Osteoblast (primary cell): ENCODE measurements at regions not wholly inside any gene's neighbourhood (a gene's known extent, or its start where the extent isn't known, plus 50 kb on each side); places are given as distances from the start of the nearest gene placed in this dataset.

Experiments used
- DNase-seq: peaks from one replicate; pipeline ENCODE4 v3.0.0; 2011; ENCODE audit warnings: low spot score, mixed read lengths; ENCODE audit not compliant: insufficient read length; ENCODE audit errors: missing footprints
- H2AFZ ChIP-seq: 2 replicates; pipeline ENCODE4 v1.6.0; 2011; ENCODE audit warnings: mild to moderate bottlenecking, low read length
- H3K27ac ChIP-seq: 2 replicates; pipeline ENCODE4 v1.5.1; 2011; ENCODE audit warnings: mild to moderate bottlenecking, low read depth, low read length, moderate library complexity
- H3K27me3 ChIP-seq: 2 replicates; pipeline ENCODE4 v1.6.0; 2012; ENCODE audit warnings: mild to moderate bottlenecking, control low read depth, inconsistent platforms, low read length, moderate library complexity; ENCODE audit not compliant: insufficient read depth
- H3K36me3 ChIP-seq: 2 replicates; pipeline ENCODE4 v1.5.1; 2011; ENCODE audit warnings: mild to moderate bottlenecking, low read length, control low read depth, moderate library complexity; ENCODE audit not compliant: insufficient read depth
- H3K4me1 ChIP-seq: 2 replicates; pipeline ENCODE4 v1.5.1; 2011; ENCODE audit warnings: mild to moderate bottlenecking, low read length, control low read depth, moderate library complexity; ENCODE audit not compliant: insufficient read depth
- H3K4me2 ChIP-seq: 2 replicates; pipeline ENCODE4 v1.6.0; 2011; ENCODE audit warnings: mild to moderate bottlenecking, low read length; ENCODE audit not compliant: insufficient read depth
- H3K4me3 ChIP-seq: fragments of 200-600 bp; sonication (generic); 3 replicates; pipeline ENCODE4 v1.5.1; 2012; ENCODE audit warnings: mild to moderate bottlenecking, low read length, inconsistent platforms; ENCODE audit not compliant: insufficient read depth
- H3K79me2 ChIP-seq: 2 replicates; pipeline ENCODE4 v1.6.0; 2012; ENCODE audit warnings: mild to moderate bottlenecking, low read length, control low read depth, inconsistent platforms; ENCODE audit not compliant: insufficient read depth
- H3K9me3 ChIP-seq: 2 replicates; pipeline ENCODE4 v1.5.1; 2011; ENCODE audit warnings: low read depth, low read length, control low read depth
- H4K20me1 ChIP-seq: 2 replicates; pipeline ENCODE4 v1.6.0; 2012; ENCODE audit warnings: mild to moderate bottlenecking, low read length, control low read depth; ENCODE audit not compliant: insufficient read depth
- TF ChIP-seq, protein P1 (sequence below): IDR thresholded peaks from 2 replicates; pipeline ENCODE4 v1.5.1; 2011; ENCODE audit warnings: mild to moderate bottlenecking, low read depth, low read length, moderate library complexity; ENCODE audit errors: extremely low read depth

DNA sequence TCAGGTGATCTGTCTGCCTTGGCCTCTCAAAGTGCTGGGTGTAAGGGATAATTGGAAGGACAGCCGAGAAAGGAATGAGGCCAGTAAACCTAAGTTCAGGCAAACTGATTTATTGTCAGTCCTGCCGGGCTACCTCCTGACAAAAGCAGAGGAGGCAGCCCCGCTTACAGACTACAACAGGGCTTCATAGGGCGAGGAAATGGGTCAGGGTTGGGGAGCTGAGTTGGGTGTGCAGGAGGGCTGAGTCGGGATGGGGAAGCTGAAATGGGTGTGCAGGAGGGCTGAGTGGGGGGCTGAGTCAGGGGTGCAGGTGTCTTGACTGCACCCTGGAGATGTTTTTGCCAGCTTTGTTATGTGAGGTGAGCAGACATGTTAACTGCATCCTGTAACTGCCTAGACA lies 210.2 kb downstream of the SLITRK6 start:
- no peak overlapping the region for H3K4me3 ChIP-seq
- TF ChIP-seq, protein P1, sequence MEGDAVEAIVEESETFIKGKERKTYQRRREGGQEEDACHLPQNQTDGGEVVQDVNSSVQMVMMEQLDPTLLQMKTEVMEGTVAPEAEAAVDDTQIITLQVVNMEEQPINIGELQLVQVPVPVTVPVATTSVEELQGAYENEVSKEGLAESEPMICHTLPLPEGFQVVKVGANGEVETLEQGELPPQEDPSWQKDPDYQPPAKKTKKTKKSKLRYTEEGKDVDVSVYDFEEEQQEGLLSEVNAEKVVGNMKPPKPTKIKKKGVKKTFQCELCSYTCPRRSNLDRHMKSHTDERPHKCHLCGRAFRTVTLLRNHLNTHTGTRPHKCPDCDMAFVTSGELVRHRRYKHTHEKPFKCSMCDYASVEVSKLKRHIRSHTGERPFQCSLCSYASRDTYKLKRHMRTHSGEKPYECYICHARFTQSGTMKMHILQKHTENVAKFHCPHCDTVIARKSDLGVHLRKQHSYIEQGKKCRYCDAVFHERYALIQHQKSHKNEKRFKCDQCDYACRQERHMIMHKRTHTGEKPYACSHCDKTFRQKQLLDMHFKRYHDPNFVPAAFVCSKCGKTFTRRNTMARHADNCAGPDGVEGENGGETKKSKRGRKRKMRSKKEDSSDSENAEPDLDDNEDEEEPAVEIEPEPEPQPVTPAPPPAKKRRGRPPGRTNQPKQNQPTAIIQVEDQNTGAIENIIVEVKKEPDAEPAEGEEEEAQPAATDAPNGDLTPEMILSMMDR = no peak
- no peak overlapping the region for H2AFZ ChIP-seq
- no peaks in the 10 kb centered on the region for H4K20me1 ChIP-seq
- no peaks in the 10 kb centered on the region for H3K36me3 ChIP-seq
- H3K4me2 ChIP-seq = no peak overlapping the region
- no peak for DNase-seq
- H3K79me2 ChIP-seq = no peaks in the 10 kb centered on the region
- H3K27me3 ChIP-seq = no peaks in the 10 kb centered on the region
- peaks cover 3% of the 10 kb centered on the region for H3K9me3 ChIP-seq
- no peaks in the 10 kb centered on the region for H3K4me1 ChIP-seq
- H3K27ac ChIP-seq = no peak overlapping the region

DNA sequence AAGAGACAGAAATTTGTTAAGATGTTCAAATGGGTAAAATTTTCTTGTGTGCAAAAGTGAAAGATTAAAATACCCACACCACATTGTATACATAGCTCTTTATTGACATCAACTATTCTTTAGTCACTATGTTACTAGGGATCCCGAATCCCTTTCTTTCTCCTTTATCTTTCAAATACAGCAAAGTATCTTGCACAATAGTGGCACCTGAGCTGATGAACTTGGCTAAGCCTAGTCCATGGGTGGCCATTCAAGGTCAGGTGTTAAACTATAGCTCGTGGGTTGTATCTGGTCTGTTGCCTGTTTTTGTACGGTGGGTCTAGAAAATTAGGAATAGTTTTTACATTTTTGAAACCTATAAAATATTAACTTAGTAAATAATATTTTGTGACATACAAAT lies 210.9 kb downstream of the SLITRK6 start:
- Histone ChIP-seq H3K4me1 (no peaks in the 10 kb centered on the region), H3K36me3 (no peaks in the 10 kb centered on the region), H3K4me3 (no peak overlapping the region), H3K9me3 (peaks cover 3% of the 10 kb centered on the region), H2AFZ (no peak overlapping the region), H3K27ac (no peak overlapping the region), H3K4me2 (no peak overlapping the region), H3K27me3 (no peaks in the 10 kb centered on the region), H3K79me2 (no peaks in the 10 kb centered on the region), H4K20me1 (no peaks in the 10 kb centered on the region)
- TF ChIP-seq, protein P1 = no peak
- no peak for DNase-seq

DNA sequence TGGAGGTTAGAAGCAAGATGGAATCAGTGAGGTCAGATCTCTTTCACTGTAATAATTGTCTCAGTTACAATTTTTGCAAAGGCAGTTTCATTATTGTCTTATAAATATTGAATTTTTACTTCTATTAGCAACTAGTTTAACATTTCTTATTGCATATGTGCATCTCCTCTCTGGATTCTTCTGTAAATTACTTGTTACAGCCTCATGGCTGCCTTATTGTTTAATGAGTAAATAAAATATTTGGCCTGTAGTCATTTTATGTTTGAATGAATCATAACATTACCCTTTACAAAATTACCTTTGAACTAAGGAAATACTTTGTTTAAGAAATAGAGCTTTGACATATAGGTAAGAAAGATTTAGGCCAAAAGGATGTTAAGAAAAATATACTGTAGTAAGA lies 212.4 kb downstream of the SLITRK6 start:
- Histone ChIP-seq H3K9me3 (peaks cover 3% of the 10 kb centered on the region), H2AFZ (no peak overlapping the region), H3K36me3 (no peaks in the 10 kb centered on the region), H3K4me1 (no peaks in the 10 kb centered on the region), H4K20me1 (no peaks in the 10 kb centered on the region), H3K27ac (no peak overlapping the region), H3K4me2 (no peak overlapping the region), H3K27me3 (no peaks in the 10 kb centered on the region), H3K79me2 (no peaks in the 10 kb centered on the region), H3K4me3 (no peak overlapping the region)
- TF ChIP-seq, protein P1 = no peak
- no peak for DNase-seq

DNA sequence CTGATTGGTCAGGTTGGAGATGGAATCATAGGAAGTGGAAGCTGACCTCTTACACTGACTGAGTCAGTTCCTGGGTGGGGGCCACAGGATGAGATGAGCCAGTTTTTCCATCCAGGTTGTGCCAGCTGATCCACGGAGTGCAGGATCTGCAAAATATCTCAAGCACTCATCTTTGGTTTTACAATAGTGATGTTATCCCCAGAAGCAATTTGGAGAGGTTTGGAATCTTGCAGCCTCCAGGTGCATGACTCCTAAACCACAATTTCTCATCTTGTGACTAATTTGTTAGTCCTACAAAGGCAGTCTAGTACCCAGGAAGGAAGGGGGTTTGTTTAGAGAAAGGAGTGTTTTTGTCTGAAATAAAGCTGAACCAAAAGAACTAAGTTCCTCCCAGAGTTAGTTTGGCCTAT lies 212.8 kb downstream of the SLITRK6 start:
- peaks cover 3% of the 10 kb centered on the region for H3K9me3 ChIP-seq
- H2AFZ ChIP-seq = no peak overlapping the region
- H3K4me3 ChIP-seq = no peak overlapping the region
- TF ChIP-seq, protein P1 = no peak
- H3K4me2 ChIP-seq = no peak overlapping the region
- no peaks in the 10 kb centered on the region for H4K20me1 ChIP-seq
- no peaks in the 10 kb centered on the region for H3K4me1 ChIP-seq
- no peak for DNase-seq
- H3K27me3 ChIP-seq = no peaks in the 10 kb centered on the region
- H3K79me2 ChIP-seq = no peaks in the 10 kb centered on the region
- H3K36me3 ChIP-seq = no peaks in the 10 kb centered on the region
- H3K27ac ChIP-seq = no peak overlapping the region
